Fibroblast of lung (primary cell): ENCODE measurements at regions not wholly inside any gene's neighbourhood (a gene's known extent, or its start where the extent isn't known, plus 50 kb on each side); places are given as distances from the start of the nearest gene placed in this dataset.
"Not testable (repeated sequence)": the region's sequence is repeated elsewhere in the genome, so short reads cannot be mapped to it uniquely, and the experiment has no call there.

Source experiments
- DNase-seq, 2 donors: peaks; one replicate each; pipeline versions ENCODE4 v3.0.0 to v3.0.0-alpha.2; 2010; ENCODE audit warnings: low read depth in 2 of 2
- H2AFZ ChIP-seq: 2 replicates; pipeline ENCODE4 v1.5.1; 2012; ENCODE audit warnings: low read length, control low read depth, inconsistent platforms
- H3K27ac ChIP-seq: 2 replicates; pipeline ENCODE4 v1.5.1; 2011; ENCODE audit warnings: low read length, control low read depth; ENCODE audit not compliant: insufficient read depth
- H3K27me3 ChIP-seq: 2 replicates; pipeline ENCODE4 v1.5.1; 2011; ENCODE audit warnings: mild to moderate bottlenecking, low read length; ENCODE audit not compliant: control insufficient read depth, insufficient read depth
- H3K36me3 ChIP-seq: 2 replicates; pipeline ENCODE4 v1.5.1; 2011; ENCODE audit warnings: low read length; ENCODE audit not compliant: control insufficient read depth, insufficient read depth
- H3K4me1 ChIP-seq: 2 replicates; pipeline ENCODE4 v1.5.1; 2011; ENCODE audit warnings: low read length; ENCODE audit not compliant: control insufficient read depth, insufficient read depth; ENCODE audit errors: extremely low read depth
- H3K4me2 ChIP-seq: 2 replicates; pipeline ENCODE4 v1.5.1; 2011; ENCODE audit warnings: low read length, control low read depth; ENCODE audit not compliant: insufficient read depth; ENCODE audit errors: extremely low read depth
- H3K4me3 ChIP-seq, 4 experiments: fragments of 200-600 bp in 1 of 4; sonication (generic) in 1 of 4; replicated peaks in 1 of 4; 2 replicates each; pipeline ENCODE4 v1.5.1; 2011 to 2016; ENCODE audit warnings: low read length in 4 of 4, low read depth in 3 of 4, mild to moderate bottlenecking in 3 of 4, control low read depth in 2 of 4, inconsistent platforms in 1 of 4, mixed read lengths in 1 of 4; ENCODE audit not compliant: insufficient read depth in 1 of 4; ENCODE audit errors: control extremely low read depth in 1 of 4
- H3K79me2 ChIP-seq: 2 replicates; pipeline ENCODE4 v1.5.1; 2012; ENCODE audit warnings: mild to moderate bottlenecking, low read length, inconsistent platforms; ENCODE audit not compliant: control insufficient read depth, insufficient read depth
- H3K9ac ChIP-seq: 2 replicates; pipeline ENCODE4 v1.5.1; 2011; ENCODE audit warnings: mild to moderate bottlenecking, low read length, control low read depth; ENCODE audit not compliant: insufficient read depth
- H3K9me3 ChIP-seq: 2 replicates; pipeline ENCODE4 v1.5.1; 2012; ENCODE audit warnings: low read depth, low read length; ENCODE audit not compliant: control insufficient read depth, insufficient read depth
- H4K20me1 ChIP-seq: 2 replicates; pipeline ENCODE4 v1.5.1; 2011; ENCODE audit warnings: low read length; ENCODE audit not compliant: control insufficient read depth, insufficient read depth; ENCODE audit errors: extremely low read depth
- CTCF ChIP-seq, 2 donors: IDR thresholded peaks in 1 of 2; conservative IDR thresholded peaks in 1 of 2; 1 replicate in 1 of 2; 2 replicates in 1 of 2; pipeline ENCODE4 v1.5.1; 2011 to 2012; ENCODE audit warnings: low read length in 2 of 2, control low read depth in 1 of 2, inconsistent platforms in 1 of 2, low read depth in 1 of 2, mild to moderate bottlenecking in 1 of 2
- EZH2 ChIP-seq: IDR thresholded peaks from 2 replicates; pipeline ENCODE4 v1.5.1; 2012; ENCODE audit warnings: low read length, control low read depth, mild to moderate bottlenecking; ENCODE audit errors: missing control alignments

GRCh38 chr2:65605058-65605742 lies 172.8 kb upstream of the SPRED2 start:
- Histone ChIP-seq H3K79me2 (no peaks in the 10 kb centered on the region), H3K4me1 (no peaks in the 10 kb centered on the region), H3K4me2 (no peak overlapping the region), H3K9ac (no peak overlapping the region), H3K36me3 (no peaks in the 10 kb centered on the region), H3K9me3 (no peaks in the 10 kb centered on the region), H3K27ac (no peak overlapping the region), H3K27me3 (no peaks in the 10 kb centered on the region), H3K4me3 (no peak overlapping the region), H4K20me1 (no peaks in the 10 kb centered on the region), H2AFZ (no peak overlapping the region)
- DNase-seq: no peak
- TF ChIP-seq CTCF (conservative IDR thresholded peaks at IDR 0.05 in 1 of 2, IDR thresholded peaks at IDR 0.05 in 1 of 2; ENCODE audit: low read depth in 1 of 2, low read length in 2 of 2) (no peak), EZH2 (no peak)

GRCh38 chr2:65604246-65604645 lies 171.8 kb upstream of the SPRED2 start:
- Histone ChIP-seq H3K27ac (no peak overlapping the region), H3K4me3 (no peak overlapping the region), H4K20me1 (no peaks in the 10 kb centered on the region), H3K36me3 (no peaks in the 10 kb centered on the region), H3K4me2 (no peak overlapping the region), H3K27me3 (no peaks in the 10 kb centered on the region), H3K79me2 (no peaks in the 10 kb centered on the region), H3K9ac (no peak overlapping the region), H3K9me3 (no peaks in the 10 kb centered on the region), H3K4me1 (no peaks in the 10 kb centered on the region), H2AFZ (no peak overlapping the region)
- TF ChIP-seq EZH2 (no peak), CTCF (conservative IDR thresholded peaks at IDR 0.05 in 1 of 2, IDR thresholded peaks at IDR 0.05 in 1 of 2; ENCODE audit: low read depth in 1 of 2, low read length in 2 of 2) (no peak)
- peak in 1 of 2 donors; percentile 59 for DNase-seq

GRCh38 chr2:65602603-65603235 lies 170.3 kb upstream of the SPRED2 start:
- no peak overlapping the region for H3K4me3 ChIP-seq
- H3K27ac ChIP-seq: no peak overlapping the region
- H3K9me3 ChIP-seq: no peaks in the 10 kb centered on the region
- H3K4me1 ChIP-seq: no peaks in the 10 kb centered on the region
- DNase-seq: peak in 1 of 2 donors; percentile 19
- H3K27me3 ChIP-seq: no peaks in the 10 kb centered on the region
- no peak overlapping the region for H2AFZ ChIP-seq
- TF ChIP-seq EZH2 (no peak), CTCF (conservative IDR thresholded peaks at IDR 0.05 in 1 of 2, IDR thresholded peaks at IDR 0.05 in 1 of 2; ENCODE audit: low read depth in 1 of 2, low read length in 2 of 2) (no peak)
- no peaks in the 10 kb centered on the region for H3K36me3 ChIP-seq
- no peak overlapping the region for H3K4me2 ChIP-seq
- no peaks in the 10 kb centered on the region for H3K79me2 ChIP-seq
- no peak overlapping the region for H3K9ac ChIP-seq
- no peaks in the 10 kb centered on the region for H4K20me1 ChIP-seq

GRCh38 chr2:65600871-65601270 lies 168.5 kb upstream of the SPRED2 start:
- H4K20me1 ChIP-seq, H3K27ac ChIP-seq, H3K9me3 ChIP-seq, H3K36me3 ChIP-seq, H3K79me2 ChIP-seq, H3K27me3 ChIP-seq, H3K4me1 ChIP-seq, H3K9ac ChIP-seq, DNase-seq, H3K4me2 ChIP-seq, H2AFZ ChIP-seq, H3K4me3 ChIP-seq: not testable (repeated sequence)
